Epithelial cell of esophagus (primary cell): ENCODE measurements at regions not wholly inside any gene's neighbourhood (a gene's known extent, or its start where the extent isn't known, plus 50 kb on each side); places are given as distances from the start of the nearest gene placed in this dataset.

ENCODE experiments used
- DNase-seq: peaks from one replicate; pipeline ENCODE4 v3.0.0; 2010; ENCODE audit warnings: low read depth
- H3K4me3 ChIP-seq: 2 replicates; pipeline ENCODE4 v1.5.1; 2011; ENCODE audit warnings: mild to moderate bottlenecking, low read length, control low read depth
- CTCF ChIP-seq: IDR thresholded peaks from 2 replicates; pipeline ENCODE4 v1.5.1; 2011; ENCODE audit warnings: low read depth, mild to moderate bottlenecking, low read length, control low read depth, inconsistent platforms; ENCODE audit not compliant: insufficient read depth; ENCODE audit errors: missing control alignments

DNA sequence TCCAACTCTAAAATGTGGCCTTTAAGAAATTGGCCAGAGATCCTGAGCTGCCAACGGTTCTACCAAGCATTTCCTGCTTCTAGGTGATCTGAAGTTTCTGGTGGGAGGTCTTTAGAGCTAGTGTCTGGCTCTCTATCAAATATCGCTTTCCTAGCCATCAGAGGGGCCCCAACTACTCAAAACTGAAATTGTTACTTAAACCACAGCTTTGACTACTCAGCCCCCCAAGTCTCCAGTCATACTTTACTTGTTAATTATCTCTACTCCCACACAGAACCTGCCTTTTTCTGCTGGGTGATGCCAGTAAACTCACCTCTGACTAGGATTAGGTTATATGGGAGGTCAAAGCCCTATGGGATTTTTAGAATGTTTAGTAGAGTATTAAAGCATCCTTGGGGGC is 95.1 kb downstream of the FASLG start:
- no peak overlapping the region for H3K4me3 ChIP-seq
- TF ChIP-seq CTCF = no peak
- DNase-seq = no peak

GRCh38 chr1:172754609-172755008 is 95.7 kb downstream of the FASLG start:
- TF ChIP-seq CTCF = no peak
- no peak overlapping the region for H3K4me3 ChIP-seq
- no peak for DNase-seq

- H3K4me3 ChIP-seq = no peak overlapping the region
- no peak for TF ChIP-seq CTCF
- DNase-seq = no peak
Measured at GRCh38 chr1:172755099-172755498, 96.2 kb downstream of the FASLG start.

- no peak for DNase-seq
- TF ChIP-seq CTCF = no peak
- H3K4me3 ChIP-seq = no peak overlapping the region
Measured at GRCh38 chr1:172756024-172756423, 97.1 kb downstream of the FASLG start.

DNA sequence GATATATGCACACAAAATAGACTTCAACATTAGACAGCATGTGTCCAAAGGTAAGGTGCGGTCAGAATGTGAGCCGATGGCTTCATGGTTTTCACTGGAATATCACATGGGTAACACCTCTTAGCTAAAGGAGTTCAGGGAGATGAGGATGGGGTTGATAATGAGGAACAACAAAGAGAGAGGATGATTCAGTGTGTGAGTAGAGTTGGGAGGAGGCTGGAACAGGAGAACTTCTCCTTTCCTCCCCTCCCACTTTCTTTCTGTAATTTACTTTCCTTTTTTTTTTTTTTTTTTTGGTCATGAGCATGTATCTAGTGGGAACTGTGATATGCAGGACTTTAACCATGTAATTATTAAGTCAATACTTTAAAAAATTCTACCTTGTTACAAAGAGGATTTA is 99.4 kb downstream of the FASLG start:
- TF ChIP-seq CTCF = no peak
- DNase-seq = peak; percentile 34
- H3K4me3 ChIP-seq = no peak overlapping the region

- no peak for DNase-seq
- no peak for TF ChIP-seq CTCF
- H3K4me3 ChIP-seq = no peak overlapping the region
Measured at GRCh38 chr1:172760121-172760520, 101.2 kb downstream of the FASLG start.

DNA sequence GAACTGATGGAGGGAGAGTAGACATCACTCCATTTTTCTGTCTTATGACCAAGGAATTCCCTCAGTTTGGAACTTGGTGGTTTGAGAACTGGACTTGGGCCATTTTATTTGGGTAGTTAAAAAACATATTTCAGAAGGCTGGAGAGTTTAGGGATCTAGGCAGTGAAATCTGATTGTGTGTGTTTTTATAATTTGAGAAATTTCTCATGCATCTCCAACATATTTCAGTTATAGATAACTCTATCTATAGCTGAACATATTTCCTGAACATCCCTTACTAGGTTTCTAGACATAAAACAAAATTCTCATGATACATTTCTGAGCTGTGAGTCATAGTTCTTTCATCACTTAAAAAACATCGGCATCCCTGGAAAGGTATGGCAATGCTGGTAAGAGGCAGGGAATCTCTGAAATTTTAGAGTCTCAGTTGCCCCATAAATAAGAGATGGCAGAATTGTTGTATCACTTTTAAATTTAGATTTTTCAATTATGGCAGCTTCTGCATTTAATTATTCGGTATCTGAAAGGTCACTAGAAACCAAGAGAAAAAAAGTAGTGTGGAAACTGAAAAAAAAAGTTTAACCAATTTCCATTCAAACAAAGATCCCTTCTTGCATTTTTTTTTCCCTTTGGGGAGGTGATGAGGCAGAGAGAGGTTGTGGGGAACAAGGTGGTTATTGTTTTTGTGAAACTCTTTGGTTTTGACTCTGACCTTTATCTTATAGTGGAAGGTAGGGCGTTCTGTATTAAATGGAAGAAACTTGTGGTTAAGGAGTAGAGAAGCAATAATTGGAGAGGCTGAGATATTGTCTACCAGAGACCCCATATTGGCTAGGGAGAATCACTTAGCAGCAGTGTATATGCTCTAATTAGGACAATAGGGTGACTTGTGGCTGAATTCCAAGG is 102.9 kb downstream of the FASLG start:
- TF ChIP-seq CTCF = no peak
- H3K4me3 ChIP-seq = no peak overlapping the region
- peak; percentile 41 for DNase-seq
